Tongue (tissue), 1 donor: ENCODE measurements at regions not wholly inside any gene's neighbourhood (a gene's known extent, or its start where the extent isn't known, plus 50 kb on each side); places are given as distances from the start of the nearest gene placed in this dataset.
A peak's percentile ranks its signal among the peaks of the same experiment; 100 is the strongest.

Source experiments
- DNase-seq: peaks from one replicate; pipeline ENCODE4 v3.0.0-alpha.2; 2015

- DNase-seq = no peak
Measured at GRCh38 chr5:124060011-124060410, 548.0 kb downstream of the CSNK1G3 start.

- DNase-seq = no peak
Measured at GRCh38 chr5:124059200-124059599, 547.2 kb downstream of the CSNK1G3 start.

- DNase-seq = peak; percentile 46
Measured at GRCh38 chr5:124057724-124058231, 545.8 kb downstream of the CSNK1G3 start.

- peak; percentile 58 for DNase-seq
Measured at GRCh38 chr5:124056991-124057723, 545.2 kb downstream of the CSNK1G3 start.

GRCh38 chr5:124056326-124056990 is 544.5 kb downstream of the CSNK1G3 start:
- DNase-seq = no peak

- DNase-seq = no peak
Measured at GRCh38 chr5:124055751-124056150, 543.8 kb downstream of the CSNK1G3 start.

GRCh38 chr5:124054564-124054963 is 542.6 kb downstream of the CSNK1G3 start:
- DNase-seq = no peak

GRCh38 chr5:124053340-124053739 is 541.4 kb downstream of the CSNK1G3 start:
- DNase-seq = no peak

GRCh38 chr5:124052201-124052600 is 540.2 kb downstream of the CSNK1G3 start:
- no peak for DNase-seq

GRCh38 chr5:124050120-124050770 is 538.3 kb downstream of the CSNK1G3 start:
- no peak for DNase-seq

- DNase-seq = peak; percentile 28
Measured at GRCh38 chr5:124045412-124045811, 533.4 kb downstream of the CSNK1G3 start.

GRCh38 chr5:124044613-124045012 is 532.6 kb downstream of the CSNK1G3 start:
- DNase-seq = no peak

- DNase-seq = no peak
Measured at GRCh38 chr5:124043456-124043855, 531.5 kb downstream of the CSNK1G3 start.

- DNase-seq = peak; percentile 73
Measured at GRCh38 chr5:124040799-124041198, 528.8 kb downstream of the CSNK1G3 start.

- no peak for DNase-seq
Measured at GRCh38 chr5:124039410-124039809, 527.4 kb downstream of the CSNK1G3 start.

GRCh38 chr5:124036786-124037185 is 524.8 kb downstream of the CSNK1G3 start:
- no peak for DNase-seq

- DNase-seq = no peak
Measured at GRCh38 chr5:124034963-124035362, 523.0 kb downstream of the CSNK1G3 start.

- DNase-seq = no peak
Measured at GRCh38 chr5:124034083-124034700, 522.2 kb downstream of the CSNK1G3 start.

GRCh38 chr5:124030043-124030491 is 518.1 kb downstream of the CSNK1G3 start:
- peak; percentile 78 for DNase-seq

- DNase-seq = no peak
Measured at GRCh38 chr5:124027441-124027840, 515.5 kb downstream of the CSNK1G3 start.

GRCh38 chr5:124025306-124025845 is 513.4 kb downstream of the CSNK1G3 start:
- peak; percentile 25 for DNase-seq

GRCh38 chr5:124022966-124023365 is 511.0 kb downstream of the CSNK1G3 start:
- DNase-seq = no peak
